Tibial nerve (tissue), 3 donors: ENCODE measurements at regions not wholly inside any gene's neighbourhood (a gene's known extent, or its start where the extent isn't known, plus 50 kb on each side); places are given as distances from the start of the nearest gene placed in this dataset.

Source experiments
- CTCF ChIP-seq, 5 experiments: fragments of 200-600 bp in 3 of 5; fragments of 450-650 bp in 2 of 5; sonication (generic) in 3 of 5; IDR thresholded peaks; one replicate each; pipeline ENCODE4 v1.5.1; 2016 to 2019; ENCODE audit warnings: antibody characterized with exemption in 5 of 5, mild to moderate bottlenecking in 3 of 5, moderate library complexity in 2 of 5
- POLR2A ChIP-seq, 2 donors: fragments of 450-650 bp; IDR thresholded peaks; one replicate each; pipeline ENCODE4 v1.6.1; 2017; ENCODE audit warnings: antibody characterized with exemption in 2 of 2, mild to moderate bottlenecking in 2 of 2, moderate library complexity in 2 of 2

- TF ChIP-seq CTCF (IDR thresholded peaks at IDR 0.05) (no peak), POLR2A (IDR thresholded peaks at IDR 0.05) (no peak)
Observed at GRCh38 chr5:98510143-98510985, 263.1 kb upstream of the RGMB start.
